ENCODE measurements at regions not wholly inside any gene's neighbourhood (a gene's known extent, or its start where the extent isn't known, plus 50 kb on each side); places are given as distances from the start of the nearest gene placed in this dataset.

- intact Hi-C loops (cut with DNase I) = no loop called here
- Histone ChIP-seq H3K4me1 (no peaks in the 10 kb centered on the region), H3K27me3 (no peaks in the 10 kb centered on the region), H3K4me3 (no peak overlapping the region), H3K27ac (no peak overlapping the region), H3K36me3 (no peaks in the 10 kb centered on the region), H3K9me3 (no peaks in the 10 kb centered on the region)
- no peak for TF ChIP-seq CTCF (IDR thresholded peaks at IDR 0.05)
- TF ChIP-seq POLR2A (IDR thresholded peaks at IDR 0.05) = no peak
- DNase-seq (no peak), ATAC-seq (no peak)
- WGBS (ENCODE audit: insufficient coverage, low coverage, low lambda C conversion rate, missing lambda C conversion rate) = 61% methylated on average over 1 of the region's 1 CpG
Observed at GRCh38 chr4:121269001-121269400, 104.9 kb upstream of the TNIP3 start.

- H3K36me3 ChIP-seq = no peaks in the 10 kb centered on the region
- DNase-seq = no peak
- WGBS (ENCODE audit: insufficient coverage, low coverage, low lambda C conversion rate, missing lambda C conversion rate) = 69% methylated on average over 3 of the region's 3 CpGs
- no peaks in the 10 kb centered on the region for H3K27me3 ChIP-seq
- H3K9me3 ChIP-seq = no peaks in the 10 kb centered on the region
- TF ChIP-seq CTCF (IDR thresholded peaks at IDR 0.05) = no peak
- no peak for TF ChIP-seq POLR2A (IDR thresholded peaks at IDR 0.05)
- H3K4me1 ChIP-seq = no peaks in the 10 kb centered on the region
- no peak overlapping the region for H3K27ac ChIP-seq
- no peak overlapping the region for H3K4me3 ChIP-seq
- no peak for ATAC-seq
- intact Hi-C loops (cut with DNase I) = no loop called here
Observed at GRCh38 chr4:121266982-121267381, 102.9 kb upstream of the TNIP3 start.

GRCh38 chr4:121256887-121257466 lies 92.9 kb upstream of the TNIP3 start:
- Histone ChIP-seq H3K27me3 (no peaks in the 10 kb centered on the region), H3K27ac (no peak overlapping the region), H3K9me3 (no peaks in the 10 kb centered on the region), H3K36me3 (no peaks in the 10 kb centered on the region), H3K4me3 (no peak overlapping the region), H3K4me1 (no peaks in the 10 kb centered on the region)
- DNase-seq = no peak
- ATAC-seq = no peak
- intact Hi-C loops (cut with DNase I) = no loop called here
- 51% methylated on average over 3 of the region's 3 CpGs for WGBS (ENCODE audit: insufficient coverage, low coverage, low lambda C conversion rate, missing lambda C conversion rate)
- TF ChIP-seq POLR2A (IDR thresholded peaks at IDR 0.05) (no peak), CTCF (IDR thresholded peaks at IDR 0.05) (no peak)

GRCh38 chr4:121255986-121256750 lies 92.0 kb upstream of the TNIP3 start:
- H3K4me1 ChIP-seq = no peaks in the 10 kb centered on the region
- no peak overlapping the region for H3K27ac ChIP-seq
- intact Hi-C loops (cut with DNase I) = no loop called here
- ATAC-seq (peak; percentile 36 to 48 (median 40)), DNase-seq (no peak)
- H3K36me3 ChIP-seq = no peaks in the 10 kb centered on the region
- TF ChIP-seq CTCF (IDR thresholded peaks at IDR 0.05) = no peak
- no peak for TF ChIP-seq POLR2A (IDR thresholded peaks at IDR 0.05)
- no peak overlapping the region for H3K4me3 ChIP-seq
- no peaks in the 10 kb centered on the region for H3K27me3 ChIP-seq
- H3K9me3 ChIP-seq = no peaks in the 10 kb centered on the region

All from right lobe of liver (tissue), 6 donors.